MM.1S (cell line): ENCODE measurements at regions not wholly inside any gene's neighbourhood (a gene's known extent, or its start where the extent isn't known, plus 50 kb on each side); places are given as distances from the start of the nearest gene placed in this dataset.

Source experiments
- DNase-seq: peaks from one replicate; pipeline ENCODE4 v3.0.0-alpha.2; 2015
- H2AFZ ChIP-seq: fragments of 300-600 bp; sonication (generic); 2 replicates; pipeline ENCODE4 v1.6.0; 2016; ENCODE audit warnings: antibody characterized with exemption, low read length
- H3F3A ChIP-seq: fragments of 300-600 bp; sonication (generic); 2 replicates; pipeline ENCODE4 v1.6.1; 2016; ENCODE audit warnings: mild to moderate bottlenecking, antibody characterized with exemption, low read length, moderate library complexity, mixed read lengths; ENCODE audit not compliant: insufficient read depth
- H3K27ac ChIP-seq: fragments of 300-600 bp; sonication (generic); 2 replicates; pipeline ENCODE4 v1.5.1; 2016; ENCODE audit warnings: mild to moderate bottlenecking, low read length
- H3K27me3 ChIP-seq: fragments of 300-600 bp; sonication (generic); replicated peaks from 2 replicates; pipeline ENCODE4 v1.6.0; 2016; ENCODE audit warnings: low read length; ENCODE audit not compliant: insufficient read depth
- H3K36me3 ChIP-seq: fragments of 300-600 bp; sonication (generic); replicated peaks from 2 replicates; pipeline ENCODE4 v1.6.1; 2016; ENCODE audit warnings: mild to moderate bottlenecking, low read length, mixed read lengths; ENCODE audit not compliant: insufficient read depth
- H3K4me1 ChIP-seq: fragments of 300-600 bp; sonication (generic); 2 replicates; pipeline ENCODE4 v1.6.1; 2016; ENCODE audit warnings: low read length, mixed read lengths
- H3K4me2 ChIP-seq: fragments of 300-600 bp; sonication (generic); 2 replicates; pipeline ENCODE4 v1.6.0; 2016; ENCODE audit warnings: low read depth, low read length
- H3K4me3 ChIP-seq: fragments of 300-600 bp; sonication (generic); 2 replicates; pipeline ENCODE4 v1.5.1; 2016; ENCODE audit warnings: low read length, mixed read lengths
- H3K79me2 ChIP-seq: fragments of 300-600 bp; sonication (generic); 2 replicates; pipeline ENCODE4 v1.6.1; 2016; ENCODE audit warnings: mixed run types, low read length, mixed read lengths
- H3K9ac ChIP-seq: fragments of 300-600 bp; sonication (generic); 2 replicates; pipeline ENCODE4 v1.6.1; 2016; ENCODE audit warnings: low read length, mixed read lengths
- H3K9me2 ChIP-seq: fragments of 300-600 bp; sonication (generic); replicated peaks from 2 replicates; pipeline ENCODE4 v1.6.1; 2016; ENCODE audit warnings: mild to moderate bottlenecking, low read length, mixed read lengths; ENCODE audit not compliant: insufficient read depth
- H3K9me3 ChIP-seq: fragments of 300-600 bp; sonication (generic); replicated peaks from 2 replicates; pipeline ENCODE4 v1.6.1; 2016; ENCODE audit warnings: mild to moderate bottlenecking, low read length, mixed read lengths; ENCODE audit not compliant: insufficient read depth
- H4K20me1 ChIP-seq: fragments of 300-600 bp; sonication (generic); 2 replicates; pipeline ENCODE4 v1.6.1; 2016; ENCODE audit warnings: mild to moderate bottlenecking, low read length, moderate library complexity, mixed read lengths; ENCODE audit not compliant: insufficient read depth
- CTCF ChIP-seq: fragments of 300-600 bp; sonication (generic); IDR thresholded peaks from 2 replicates; pipeline ENCODE4 v1.5.1; 2016; ENCODE audit warnings: antibody characterized with exemption, low read length, mixed read lengths
- EZH2 ChIP-seq: fragments of 300-600 bp; sonication (generic); optimal IDR thresholded peaks from 2 replicates; pipeline ENCODE3; 2017; ENCODE audit warnings: low read depth, mild to moderate bottlenecking, antibody characterized with exemption, low read length, mixed read lengths
- EZH2phosphoT487 ChIP-seq: fragments of 300-600 bp; sonication (generic); IDR thresholded peaks from 2 replicates; pipeline ENCODE4 v1.6.1; 2018; ENCODE audit warnings: antibody characterized with exemption, low read length

GRCh38 chr11:97259434-97259833, 869.6 kb downstream of the JRKL start:
- Histone ChIP-seq H3K9me3 (no peaks in the 10 kb centered on the region), H3K4me3 (no peak overlapping the region), H3K9me2 (no peaks in the 10 kb centered on the region), H3K79me2 (no peaks in the 10 kb centered on the region), H3K27ac (no peak overlapping the region), H3K36me3 (no peaks in the 10 kb centered on the region), H3K4me1 (no peaks in the 10 kb centered on the region), H2AFZ (no peak overlapping the region), H3K4me2 (no peak overlapping the region), H4K20me1 (no peaks in the 10 kb centered on the region), H3F3A (no peaks in the 10 kb centered on the region), H3K9ac (no peak overlapping the region), H3K27me3 (no peaks in the 10 kb centered on the region)
- TF ChIP-seq EZH2phosphoT487, result no peak
- no peak for TF ChIP-seq CTCF
- no peak for TF ChIP-seq EZH2
- no peak for DNase-seq

- Histone ChIP-seq H3K4me3 (no peak overlapping the region), H3K79me2 (no peaks in the 10 kb centered on the region), H3K4me1 (no peaks in the 10 kb centered on the region), H3K27ac (no peak overlapping the region), H3K36me3 (no peaks in the 10 kb centered on the region), H3K9ac (no peak overlapping the region), H3K9me3 (no peaks in the 10 kb centered on the region), H3K4me2 (no peak overlapping the region), H3K9me2 (no peaks in the 10 kb centered on the region), H4K20me1 (no peaks in the 10 kb centered on the region), H3K27me3 (no peaks in the 10 kb centered on the region), H3F3A (no peaks in the 10 kb centered on the region), H2AFZ (no peak overlapping the region)
- no peak for TF ChIP-seq EZH2
- no peak for TF ChIP-seq EZH2phosphoT487
- no peak for TF ChIP-seq CTCF
- DNase-seq, result no peak
Measured at GRCh38 chr11:97259884-97260283, 870.1 kb downstream of the JRKL start.

- Histone ChIP-seq H3K9ac (no peak overlapping the region), H4K20me1 (no peaks in the 10 kb centered on the region), H3K9me3 (no peaks in the 10 kb centered on the region), H3K79me2 (no peaks in the 10 kb centered on the region), H2AFZ (no peak overlapping the region), H3K4me1 (no peaks in the 10 kb centered on the region), H3K27ac (no peak overlapping the region), H3K4me3 (no peak overlapping the region), H3K36me3 (no peaks in the 10 kb centered on the region), H3K4me2 (no peak overlapping the region), H3K27me3 (no peaks in the 10 kb centered on the region), H3K9me2 (no peaks in the 10 kb centered on the region), H3F3A (no peaks in the 10 kb centered on the region)
- no peak for DNase-seq
- no peak for TF ChIP-seq EZH2phosphoT487
Measured at GRCh38 chr11:97263183-97263858, 873.5 kb downstream of the JRKL start.

GRCh38 chr11:97269527-97269926, 879.7 kb downstream of the JRKL start:
- no peaks in the 10 kb centered on the region for H3K9me3 ChIP-seq
- H3K27me3 ChIP-seq, result no peaks in the 10 kb centered on the region
- no peak overlapping the region for H3K4me2 ChIP-seq
- no peak overlapping the region for H2AFZ ChIP-seq
- no peaks in the 10 kb centered on the region for H3K4me1 ChIP-seq
- TF ChIP-seq CTCF, result no peak
- TF ChIP-seq EZH2phosphoT487, result no peak
- H3K27ac ChIP-seq, result no peak overlapping the region
- H3K79me2 ChIP-seq, result no peaks in the 10 kb centered on the region
- no peak overlapping the region for H3K9ac ChIP-seq
- no peaks in the 10 kb centered on the region for H4K20me1 ChIP-seq
- no peak for DNase-seq
- no peaks in the 10 kb centered on the region for H3K9me2 ChIP-seq
- no peak overlapping the region for H3K4me3 ChIP-seq
- no peaks in the 10 kb centered on the region for H3F3A ChIP-seq
- no peaks in the 10 kb centered on the region for H3K36me3 ChIP-seq
